Liver (tissue), 3 donors: ENCODE measurements at regions not wholly inside any gene's neighbourhood (a gene's known extent, or its start where the extent isn't known, plus 50 kb on each side); places are given as distances from the start of the nearest gene placed in this dataset.

Experiments
- ATF3 ChIP-seq: IDR thresholded peaks from 2 replicates; pipeline ENCODE4 v1.6.1; 2016; ENCODE audit warnings: antibody characterized with exemption
- GABPA ChIP-seq, 2 donors: IDR thresholded peaks in 1 of 2; conservative IDR thresholded peaks in 1 of 2; 2 replicates each; pipeline ENCODE4 v1.6.1; 2016; ENCODE audit warnings: antibody characterized with exemption in 2 of 2, mild to moderate bottlenecking in 1 of 2, moderate library complexity in 1 of 2
- TAF1 ChIP-seq: conservative IDR thresholded peaks from 2 replicates; pipeline ENCODE4 v1.6.1; 2016; ENCODE audit warnings: antibody characterized with exemption, mild to moderate bottlenecking
- TF ChIP-seq, protein P1 (sequence below): fragments of 150-350 bp; IDR thresholded peaks from 2 replicates; pipeline ENCODE4 v1.5.1; 2017; ENCODE audit warnings: improper control_type of control experiment, low read depth, low read length; ENCODE audit not compliant: missing input control
- TF ChIP-seq, protein P2 (sequence below): IDR thresholded peaks from 2 replicates; pipeline ENCODE4 v1.6.1; 2016; ENCODE audit warnings: antibody characterized with exemption
- TF ChIP-seq, protein P3 (sequence below): IDR thresholded peaks from 2 replicates; pipeline ENCODE4 v1.6.1; 2016; ENCODE audit warnings: antibody characterized with exemption
- donor health status: healthy.
- donor health status: healthy.

DNA sequence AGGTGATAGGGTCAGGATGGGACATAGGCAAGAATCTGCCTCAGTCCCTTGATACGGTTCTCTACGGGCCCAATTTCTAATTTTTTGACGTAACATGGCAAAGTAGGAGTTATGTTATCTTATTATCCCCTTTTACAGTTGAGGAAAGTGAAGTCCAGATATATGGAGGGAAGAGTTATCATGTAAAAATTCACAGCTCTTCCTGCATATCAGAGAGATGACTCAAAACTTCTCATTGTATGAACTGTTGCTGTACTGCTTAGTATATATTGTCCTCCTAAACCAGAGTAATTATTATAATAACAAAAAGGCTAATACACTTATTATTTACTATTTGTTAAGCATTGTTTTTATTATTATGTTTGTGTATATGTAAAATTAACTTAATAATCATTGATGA is 260.5 kb upstream of the IGFBP7 start:
- TF ChIP-seq, protein P1, sequence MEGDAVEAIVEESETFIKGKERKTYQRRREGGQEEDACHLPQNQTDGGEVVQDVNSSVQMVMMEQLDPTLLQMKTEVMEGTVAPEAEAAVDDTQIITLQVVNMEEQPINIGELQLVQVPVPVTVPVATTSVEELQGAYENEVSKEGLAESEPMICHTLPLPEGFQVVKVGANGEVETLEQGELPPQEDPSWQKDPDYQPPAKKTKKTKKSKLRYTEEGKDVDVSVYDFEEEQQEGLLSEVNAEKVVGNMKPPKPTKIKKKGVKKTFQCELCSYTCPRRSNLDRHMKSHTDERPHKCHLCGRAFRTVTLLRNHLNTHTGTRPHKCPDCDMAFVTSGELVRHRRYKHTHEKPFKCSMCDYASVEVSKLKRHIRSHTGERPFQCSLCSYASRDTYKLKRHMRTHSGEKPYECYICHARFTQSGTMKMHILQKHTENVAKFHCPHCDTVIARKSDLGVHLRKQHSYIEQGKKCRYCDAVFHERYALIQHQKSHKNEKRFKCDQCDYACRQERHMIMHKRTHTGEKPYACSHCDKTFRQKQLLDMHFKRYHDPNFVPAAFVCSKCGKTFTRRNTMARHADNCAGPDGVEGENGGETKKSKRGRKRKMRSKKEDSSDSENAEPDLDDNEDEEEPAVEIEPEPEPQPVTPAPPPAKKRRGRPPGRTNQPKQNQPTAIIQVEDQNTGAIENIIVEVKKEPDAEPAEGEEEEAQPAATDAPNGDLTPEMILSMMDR = no peak
- TF ChIP-seq ATF3 (no peak), GABPA (IDR thresholded peaks at IDR 0.05 in 1 of 2, conservative IDR thresholded peaks at IDR 0.05 in 1 of 2) (no peak), TAF1 (no peak)
- TF ChIP-seq, protein P2, sequence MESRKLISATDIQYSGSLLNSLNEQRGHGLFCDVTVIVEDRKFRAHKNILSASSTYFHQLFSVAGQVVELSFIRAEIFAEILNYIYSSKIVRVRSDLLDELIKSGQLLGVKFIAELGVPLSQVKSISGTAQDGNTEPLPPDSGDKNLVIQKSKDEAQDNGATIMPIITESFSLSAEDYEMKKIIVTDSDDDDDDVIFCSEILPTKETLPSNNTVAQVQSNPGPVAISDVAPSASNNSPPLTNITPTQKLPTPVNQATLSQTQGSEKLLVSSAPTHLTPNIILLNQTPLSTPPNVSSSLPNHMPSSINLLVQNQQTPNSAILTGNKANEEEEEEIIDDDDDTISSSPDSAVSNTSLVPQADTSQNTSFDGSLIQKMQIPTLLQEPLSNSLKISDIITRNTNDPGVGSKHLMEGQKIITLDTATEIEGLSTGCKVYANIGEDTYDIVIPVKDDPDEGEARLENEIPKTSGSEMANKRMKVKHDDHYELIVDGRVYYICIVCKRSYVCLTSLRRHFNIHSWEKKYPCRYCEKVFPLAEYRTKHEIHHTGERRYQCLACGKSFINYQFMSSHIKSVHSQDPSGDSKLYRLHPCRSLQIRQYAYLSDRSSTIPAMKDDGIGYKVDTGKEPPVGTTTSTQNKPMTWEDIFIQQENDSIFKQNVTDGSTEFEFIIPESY = no peak
- TF ChIP-seq, protein P3, sequence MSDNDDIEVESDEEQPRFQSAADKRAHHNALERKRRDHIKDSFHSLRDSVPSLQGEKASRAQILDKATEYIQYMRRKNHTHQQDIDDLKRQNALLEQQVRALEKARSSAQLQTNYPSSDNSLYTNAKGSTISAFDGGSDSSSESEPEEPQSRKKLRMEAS = no peak
